ENCODE measurements at regions not wholly inside any gene's neighbourhood (a gene's known extent, or its start where the extent isn't known, plus 50 kb on each side); places are given as distances from the start of the nearest gene placed in this dataset.
"Not testable (repeated sequence)": the region's sequence is repeated elsewhere in the genome, so short reads cannot be mapped to it uniquely, and the experiment has no call there.

DNA sequence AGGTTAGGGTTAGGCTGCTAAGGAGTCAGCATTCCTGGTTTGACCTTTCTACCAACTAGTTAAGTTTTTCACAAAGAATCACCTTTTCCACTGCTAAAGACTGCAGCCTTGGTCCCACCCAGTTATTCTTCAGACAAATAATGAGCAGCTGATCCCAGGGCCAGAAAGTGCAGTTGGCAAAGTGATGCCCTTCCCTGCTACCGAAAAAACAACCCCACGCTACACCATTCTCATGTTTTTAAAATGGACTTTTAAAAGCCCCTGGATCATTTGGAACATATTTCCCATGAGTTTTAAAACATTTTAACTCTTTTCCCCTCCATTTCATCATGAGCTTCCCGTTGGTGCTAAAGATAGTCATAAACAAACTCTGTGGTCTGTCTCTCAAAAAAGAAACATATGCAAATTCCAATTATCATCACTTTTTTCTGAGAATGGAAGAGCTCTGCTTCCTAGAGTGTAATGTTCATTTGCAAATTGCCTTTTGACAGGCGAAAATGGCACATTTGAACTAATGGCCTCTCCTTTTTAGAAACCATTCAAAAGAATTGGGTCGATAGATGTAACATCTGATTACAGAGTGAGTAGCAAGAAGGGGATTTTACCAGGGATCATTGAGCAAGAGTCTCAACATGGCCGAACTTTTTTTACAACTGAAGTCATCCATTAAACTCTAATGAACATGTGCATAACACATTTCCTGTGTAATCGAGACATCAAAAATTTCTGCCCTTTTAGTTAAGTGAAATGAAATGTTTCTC, 129.3 kb upstream of the RAP1B start:
- peak in 2 of 3 donors; percentile 33 to 45 for DNase-seq
- ChIA-PET CTCF (interaction anchor here (0.5 to 1.6 kb wide), 3 partner anchors 19 to 165 kb away, joined by 3 read pairs; no protein-coding TSS in a partner anchor), POLR2A (interaction anchor here (0.9 kb wide), 1 partner anchor 115 kb away, joined by 3 read pairs; no protein-coding TSS in a partner anchor)
- no peaks in the 10 kb centered on the region for H3K27me3 ChIP-seq (replicated peaks in 2 of 5; ENCODE audit: control insufficient read depth in 4 of 5, insufficient read depth in 5 of 5, low read length in 4 of 5)
- peaks cover 0 to 4% (median 2%) of the 10 kb centered on the region in 5 experiments for H3K9me3 ChIP-seq (ENCODE audit: control extremely low read depth in 1 of 5, control insufficient read depth in 4 of 5, insufficient read depth in 2 of 5, low read depth in 1 of 5, low read length in 4 of 5)
- H3K27ac ChIP-seq (ENCODE audit: insufficient read depth in 1 of 2, low read depth in 1 of 2, low read length in 2 of 2, poor library complexity in 1 of 2, severe bottlenecking in 2 of 2), result no peak overlapping the region
- 33% methylated on average over 3 of the region's 7 CpGs for WGBS (ENCODE audit: insufficient coverage)
- H3K4me1 ChIP-seq (ENCODE audit: control extremely low read depth in 1 of 4, control insufficient read depth in 4 of 4, insufficient read depth in 4 of 4, low read length in 3 of 4), result peaks cover 8 to 28% (median 19%) of the 10 kb centered on the region in 4 experiments
- H3K4me3 ChIP-seq (ENCODE audit: control insufficient read depth in 1 of 7, extremely low read depth in 1 of 7, insufficient read depth in 4 of 7, low read depth in 2 of 7, low read length in 6 of 7), result no peak overlapping the region
- no peaks in the 10 kb centered on the region for H3K36me3 ChIP-seq (ENCODE audit: control insufficient read depth in 4 of 4, insufficient read depth in 4 of 4, low read length in 3 of 4)

GRCh38 chr12:68482014-68482413, 128.7 kb upstream of the RAP1B start:
- no peak overlapping the region for H3K27ac ChIP-seq (ENCODE audit: insufficient read depth in 1 of 2, low read depth in 1 of 2, low read length in 2 of 2, poor library complexity in 1 of 2, severe bottlenecking in 2 of 2)
- no peak for DNase-seq
- H3K36me3 ChIP-seq (ENCODE audit: control insufficient read depth in 4 of 4, insufficient read depth in 4 of 4, low read length in 3 of 4), result no peaks in the 10 kb centered on the region
- ChIA-PET POLR2A (interaction anchor here (0.9 to 1.3 kb wide), 2 partner anchors 16 to 114 kb away, joined by 3 read pairs; no protein-coding TSS in a partner anchor), CTCF (interaction anchor here (1.2 to 1.6 kb wide), 2 partner anchors 18 to 134 kb away, joined by 3 read pairs; no protein-coding TSS in a partner anchor)
- peaks cover 8 to 28% (median 19%) of the 10 kb centered on the region in 4 experiments for H3K4me1 ChIP-seq (ENCODE audit: control extremely low read depth in 1 of 4, control insufficient read depth in 4 of 4, insufficient read depth in 4 of 4, low read length in 3 of 4)
- H3K27me3 ChIP-seq (replicated peaks in 2 of 5; ENCODE audit: control insufficient read depth in 4 of 5, insufficient read depth in 5 of 5, low read length in 4 of 5), result no peaks in the 10 kb centered on the region
- no CpG with 5 or more reads among the region's 1 CpG for WGBS (ENCODE audit: insufficient coverage)
- H3K9me3 ChIP-seq (ENCODE audit: control extremely low read depth in 1 of 5, control insufficient read depth in 4 of 5, insufficient read depth in 2 of 5, low read depth in 1 of 5, low read length in 4 of 5), result peaks cover 0 to 4% (median 2%) of the 10 kb centered on the region in 5 experiments
- no peak overlapping the region for H3K4me3 ChIP-seq (ENCODE audit: control insufficient read depth in 1 of 7, extremely low read depth in 1 of 7, insufficient read depth in 4 of 7, low read depth in 2 of 7, low read length in 6 of 7)

DNA sequence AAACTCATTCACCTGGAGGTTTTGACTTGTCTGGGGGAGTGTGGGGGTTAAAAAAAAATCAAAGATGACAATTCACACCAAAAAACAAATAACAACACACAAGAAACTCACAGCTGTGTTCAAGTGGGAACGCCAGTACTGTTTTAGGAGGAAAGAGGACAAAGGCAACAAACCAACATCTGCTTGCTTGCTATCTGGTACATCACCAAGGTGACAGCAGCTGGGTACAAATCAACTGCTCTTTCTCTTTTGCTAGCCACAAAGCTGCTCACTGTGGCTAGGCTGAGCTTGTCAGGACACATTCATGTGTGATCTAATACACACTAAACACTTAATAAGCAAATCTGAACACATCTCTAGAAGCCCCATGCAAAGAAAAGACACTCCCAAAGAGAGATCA, 128.0 kb upstream of the RAP1B start:
- Histone ChIP-seq H3K36me3 (ENCODE audit: control insufficient read depth in 4 of 4, insufficient read depth in 4 of 4, low read length in 3 of 4) (no peaks in the 10 kb centered on the region), H3K4me1 (ENCODE audit: control extremely low read depth in 1 of 4, control insufficient read depth in 4 of 4, insufficient read depth in 4 of 4, low read length in 3 of 4) (peaks cover 8 to 28% (median 19%) of the 10 kb centered on the region in 4 experiments), H3K9me3 (ENCODE audit: control extremely low read depth in 1 of 5, control insufficient read depth in 4 of 5, insufficient read depth in 2 of 5, low read depth in 1 of 5, low read length in 4 of 5) (peaks cover 0 to 4% (median 2%) of the 10 kb centered on the region in 5 experiments), H3K27ac (ENCODE audit: insufficient read depth in 1 of 2, low read depth in 1 of 2, low read length in 2 of 2, poor library complexity in 1 of 2, severe bottlenecking in 2 of 2) (no peak overlapping the region), H3K27me3 (replicated peaks in 2 of 5; ENCODE audit: control insufficient read depth in 4 of 5, insufficient read depth in 5 of 5, low read length in 4 of 5) (no peaks in the 10 kb centered on the region), H3K4me3 (ENCODE audit: control insufficient read depth in 1 of 7, extremely low read depth in 1 of 7, insufficient read depth in 4 of 7, low read depth in 2 of 7, low read length in 6 of 7) (no peak overlapping the region)
- peak in 1 of 3 donors; percentile 30 for DNase-seq
- POLR2A ChIA-PET, result interaction anchor here (1.3 kb wide), 1 partner anchor 15 kb away, joined by 3 read pairs; no protein-coding TSS in a partner anchor
- CTCF ChIA-PET, result interaction anchor here (1.2 kb wide), 1 partner anchor 127 kb away, joined by 3 read pairs; no protein-coding TSS in a partner anchor
- WGBS (ENCODE audit: insufficient coverage), result 78% methylated on average over 1 of the region's 1 CpG

- no peak overlapping the region for H3K4me3 ChIP-seq (ENCODE audit: control insufficient read depth in 1 of 7, extremely low read depth in 1 of 7, insufficient read depth in 4 of 7, low read depth in 2 of 7, low read length in 6 of 7)
- 100% methylated on average over 1 of the region's 4 CpGs for WGBS (ENCODE audit: insufficient coverage)
- POLR2A ChIA-PET, result no interaction called here
- H3K27me3 ChIP-seq (replicated peaks in 2 of 5; ENCODE audit: control insufficient read depth in 4 of 5, insufficient read depth in 5 of 5, low read length in 4 of 5), result no peaks in the 10 kb centered on the region
- CTCF ChIA-PET, result interaction anchor here (0.7 to 1.6 kb wide), 4 partner anchors 14 to 128 kb away, joined by 3 to 4 read pairs (median 3); no protein-coding TSS in a partner anchor
- peak; percentile 25 to 84 (median 70) for DNase-seq
- H3K4me1 ChIP-seq (ENCODE audit: control extremely low read depth in 1 of 4, control insufficient read depth in 4 of 4, insufficient read depth in 4 of 4, low read length in 3 of 4), result peaks cover 8 to 28% (median 19%) of the 10 kb centered on the region in 4 experiments
- no peaks in the 10 kb centered on the region for H3K36me3 ChIP-seq (ENCODE audit: control insufficient read depth in 4 of 4, insufficient read depth in 4 of 4, low read length in 3 of 4)
- H3K27ac ChIP-seq (ENCODE audit: insufficient read depth in 1 of 2, low read depth in 1 of 2, low read length in 2 of 2, poor library complexity in 1 of 2, severe bottlenecking in 2 of 2), result no peak overlapping the region
- peaks cover 0 to 4% (median 2%) of the 10 kb centered on the region in 5 experiments for H3K9me3 ChIP-seq (ENCODE audit: control extremely low read depth in 1 of 5, control insufficient read depth in 4 of 5, insufficient read depth in 2 of 5, low read depth in 1 of 5, low read length in 4 of 5)
These were observed 126.9 kb upstream of the RAP1B start for GRCh38 chr12:68483592-68484383.

DNA sequence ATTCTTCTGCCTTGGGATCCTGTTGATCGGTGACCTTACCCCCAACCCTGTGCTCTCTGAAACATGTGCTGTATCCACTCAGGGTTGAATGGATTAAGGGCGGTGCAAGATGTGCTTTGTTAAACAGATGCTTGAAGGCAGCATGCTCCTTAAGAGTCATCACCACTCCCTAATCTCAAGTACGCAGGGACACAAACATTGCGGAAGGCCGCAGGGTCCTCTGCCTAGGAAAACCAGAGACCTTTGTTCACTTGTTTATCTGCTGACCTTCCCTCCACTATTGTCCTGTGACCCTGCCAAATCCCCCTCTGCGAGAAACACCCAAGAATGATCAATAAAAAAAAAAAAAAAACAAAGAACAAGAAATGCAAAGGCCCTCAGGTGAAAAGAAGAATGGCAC, 126.1 kb upstream of the RAP1B start:
- DNase-seq; H3K36me3 ChIP-seq (ENCODE audit: control insufficient read depth in 4 of 4, insufficient read depth in 4 of 4, low read length in 3 of 4); H3K9me3 ChIP-seq (ENCODE audit: control extremely low read depth in 1 of 5, control insufficient read depth in 4 of 5, insufficient read depth in 2 of 5, low read depth in 1 of 5, low read length in 4 of 5); H3K4me3 ChIP-seq (ENCODE audit: control insufficient read depth in 1 of 7, extremely low read depth in 1 of 7, insufficient read depth in 4 of 7, low read depth in 2 of 7, low read length in 6 of 7); H3K27me3 ChIP-seq (replicated peaks in 2 of 5; ENCODE audit: control insufficient read depth in 4 of 5, insufficient read depth in 5 of 5, low read length in 4 of 5); H3K27ac ChIP-seq (ENCODE audit: insufficient read depth in 1 of 2, low read depth in 1 of 2, low read length in 2 of 2, poor library complexity in 1 of 2, severe bottlenecking in 2 of 2); POLR2A ChIA-PET: not testable (repeated sequence)
- no CpG with 5 or more reads among the region's 6 CpGs for WGBS (ENCODE audit: insufficient coverage)
- CTCF ChIA-PET, result interaction anchor here (0.7 to 1.6 kb wide), 3 partner anchors 13 to 82 kb away, joined by 3 to 4 read pairs (median 3); no protein-coding TSS in a partner anchor
- peaks cover 8 to 28% (median 19%) of the 10 kb centered on the region in 4 experiments for H3K4me1 ChIP-seq (ENCODE audit: control extremely low read depth in 1 of 4, control insufficient read depth in 4 of 4, insufficient read depth in 4 of 4, low read length in 3 of 4)

DNA sequence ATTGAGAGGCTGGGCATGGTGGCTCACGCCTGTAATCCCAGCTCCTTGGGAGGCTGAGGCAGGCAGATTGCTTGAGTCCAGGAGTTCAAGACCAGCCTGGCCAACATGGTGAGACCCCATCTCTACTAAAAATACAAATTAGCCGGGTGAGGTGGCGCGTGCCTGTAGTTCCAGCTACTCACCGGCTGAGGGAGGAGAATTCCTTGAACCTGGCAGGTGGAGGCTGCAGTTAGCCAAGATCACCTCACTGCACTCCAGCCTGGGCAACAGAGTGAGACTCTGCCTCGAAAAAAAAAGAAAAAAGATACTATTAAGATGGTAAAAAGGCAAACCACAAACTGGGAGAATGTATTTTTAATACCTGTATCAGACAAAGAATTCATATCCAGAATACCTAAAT, 124.2 kb upstream of the RAP1B start:
- POLR2A ChIA-PET; H3K27me3 ChIP-seq (replicated peaks in 2 of 5; ENCODE audit: control insufficient read depth in 4 of 5, insufficient read depth in 5 of 5, low read length in 4 of 5); H3K36me3 ChIP-seq (ENCODE audit: control insufficient read depth in 4 of 4, insufficient read depth in 4 of 4, low read length in 3 of 4); H3K9me3 ChIP-seq (ENCODE audit: control extremely low read depth in 1 of 5, control insufficient read depth in 4 of 5, insufficient read depth in 2 of 5, low read depth in 1 of 5, low read length in 4 of 5); DNase-seq; H3K4me3 ChIP-seq (ENCODE audit: control insufficient read depth in 1 of 7, extremely low read depth in 1 of 7, insufficient read depth in 4 of 7, low read depth in 2 of 7, low read length in 6 of 7); H3K27ac ChIP-seq (ENCODE audit: insufficient read depth in 1 of 2, low read depth in 1 of 2, low read length in 2 of 2, poor library complexity in 1 of 2, severe bottlenecking in 2 of 2): not testable (repeated sequence)
- WGBS (ENCODE audit: insufficient coverage), result 100% methylated on average over 5 of the region's 6 CpGs
- H3K4me1 ChIP-seq (ENCODE audit: control extremely low read depth in 1 of 4, control insufficient read depth in 4 of 4, insufficient read depth in 4 of 4, low read length in 3 of 4), result peaks cover 5 to 25% (median 14%) of the 10 kb centered on the region in 4 experiments
- CTCF ChIA-PET, result interaction anchor here (1.4 kb wide), 1 partner anchor 18 kb away, joined by 3 read pairs; no protein-coding TSS in a partner anchor

Measured in common myeloid progenitor, CD34-positive (primary cell).